ENCODE measurements at regions not wholly inside any gene's neighbourhood (a gene's known extent, or its start where the extent isn't known, plus 50 kb on each side); places are given as distances from the start of the nearest gene placed in this dataset.

- TF ChIP-seq POLR2A (IDR thresholded peaks at IDR 0.05) (no peak), CTCF (IDR thresholded peaks at IDR 0.05) (no peak)
Observed at GRCh38 chr4:75248770-75249407, 265.3 kb downstream of the RCHY1 start.

All from heart left ventricle (tissue), 13 donors.